ENCODE measurements at regions not wholly inside any gene's neighbourhood (a gene's known extent, or its start where the extent isn't known, plus 50 kb on each side); places are given as distances from the start of the nearest gene placed in this dataset.

- no peak for DNase-seq (ENCODE audit: extremely low spot score)
- Histone ChIP-seq H3K4me3 (ENCODE audit: low read depth, low read length) (no peak overlapping the region), H3K27ac (ENCODE audit: low read depth) (no peak overlapping the region), H3K4me1 (ENCODE audit: insufficient read depth) (no peaks in the 10 kb centered on the region), H3K36me3 (ENCODE audit: insufficient read depth) (no peaks in the 10 kb centered on the region)
- WGBS = 92% methylated on average over 15 of the region's 15 CpGs
These were observed 153.2 kb downstream of the IRF8 start for GRCh38 chr16:86052115-86052670.

DNA sequence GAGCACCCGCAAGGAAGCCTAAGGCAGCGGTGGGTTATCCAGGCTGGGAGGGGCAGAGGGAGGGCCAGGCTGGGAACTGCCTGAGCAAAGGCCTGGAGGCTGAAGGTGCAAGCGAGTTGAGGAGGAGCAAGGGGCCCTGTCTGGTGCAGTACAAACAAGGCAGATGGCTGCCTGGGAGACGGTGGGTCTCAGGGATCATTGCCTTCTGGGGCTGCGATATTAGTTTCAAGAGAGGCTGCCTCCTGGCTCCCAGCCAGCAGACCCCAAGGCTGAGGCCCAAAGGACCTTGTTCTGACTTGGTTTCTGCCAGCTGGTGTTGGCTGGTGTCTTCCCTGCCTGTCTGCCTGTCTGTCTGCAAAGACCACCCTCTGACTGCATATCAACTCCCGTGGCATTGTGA lies 154.0 kb downstream of the IRF8 start:
- no peak overlapping the region for H3K27ac ChIP-seq (ENCODE audit: low read depth)
- DNase-seq (ENCODE audit: extremely low spot score) = no peak
- WGBS = 91% methylated on average over 6 of the region's 6 CpGs
- no peaks in the 10 kb centered on the region for H3K4me1 ChIP-seq (ENCODE audit: insufficient read depth)
- no peaks in the 10 kb centered on the region for H3K36me3 ChIP-seq (ENCODE audit: insufficient read depth)
- H3K4me3 ChIP-seq (ENCODE audit: low read depth, low read length) = no peak overlapping the region

GRCh38 chr16:86059253-86060171 lies 160.6 kb downstream of the IRF8 start:
- H3K36me3 ChIP-seq (ENCODE audit: insufficient read depth) = no peaks in the 10 kb centered on the region
- WGBS = 32% methylated on average over 15 of the region's 15 CpGs
- no peak for DNase-seq (ENCODE audit: extremely low spot score)
- no peak overlapping the region for H3K4me3 ChIP-seq (ENCODE audit: low read depth, low read length)
- no peaks in the 10 kb centered on the region for H3K4me1 ChIP-seq (ENCODE audit: insufficient read depth)
- peak overlapping the region; percentile 63 for H3K27ac ChIP-seq (ENCODE audit: low read depth)

DNA sequence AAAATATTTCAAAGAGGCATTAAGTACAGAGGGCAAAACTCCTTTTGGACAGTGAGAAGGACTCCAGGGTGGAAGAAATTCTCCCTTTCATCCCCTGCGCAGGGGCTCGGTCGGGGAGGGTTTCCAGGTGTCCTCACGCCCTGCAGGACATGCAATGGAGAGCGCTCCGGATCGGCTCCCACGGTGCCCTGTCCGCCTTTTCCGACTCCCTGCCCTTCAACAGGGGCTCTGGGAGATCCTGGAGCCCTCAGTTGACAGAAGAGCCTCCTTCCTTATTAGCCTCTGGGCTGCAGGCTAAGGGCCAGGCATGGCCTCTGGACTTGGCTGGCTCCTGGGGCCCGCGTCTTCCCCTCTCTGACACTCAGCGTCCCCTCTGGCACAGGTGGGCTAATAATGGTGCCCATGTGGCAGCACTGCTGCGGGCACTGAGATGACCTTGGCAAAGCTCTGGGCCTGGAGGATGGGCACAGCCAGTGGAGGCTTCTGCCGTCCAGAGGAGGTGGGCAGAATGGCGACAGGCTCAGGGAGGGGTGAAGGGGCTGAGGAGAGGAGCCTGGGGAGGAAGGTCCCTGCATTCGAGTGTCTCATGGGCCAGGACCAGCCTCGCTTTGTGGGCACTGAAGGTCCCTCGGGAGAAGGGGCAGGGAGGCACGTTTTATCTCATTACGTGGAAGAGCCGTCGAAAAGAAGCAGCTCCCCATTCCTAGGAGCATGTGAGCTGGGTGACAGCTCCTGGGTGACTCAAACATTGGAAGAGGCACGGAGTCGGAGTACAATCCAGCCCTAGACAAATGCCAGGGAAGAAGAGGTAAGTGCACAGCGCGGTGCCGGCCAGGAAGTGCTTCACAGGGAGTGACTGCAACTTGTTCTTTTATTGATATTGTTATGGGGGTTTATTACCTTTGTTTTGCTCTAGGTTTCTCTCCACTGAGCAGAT lies 161.7 kb downstream of the IRF8 start:
- no peak for DNase-seq (ENCODE audit: extremely low spot score)
- no peak overlapping the region for H3K4me3 ChIP-seq (ENCODE audit: low read depth, low read length)
- no peaks in the 10 kb centered on the region for H3K4me1 ChIP-seq (ENCODE audit: insufficient read depth)
- 83% methylated on average over 28 of the region's 28 CpGs for WGBS
- peak overlapping the region; percentile 63 for H3K27ac ChIP-seq (ENCODE audit: low read depth)
- no peaks in the 10 kb centered on the region for H3K36me3 ChIP-seq (ENCODE audit: insufficient read depth)

GRCh38 chr16:86061318-86061695 lies 162.3 kb downstream of the IRF8 start:
- H3K4me1 ChIP-seq (ENCODE audit: insufficient read depth) = no peaks in the 10 kb centered on the region
- no peak overlapping the region for H3K4me3 ChIP-seq (ENCODE audit: low read depth, low read length)
- no peak for DNase-seq (ENCODE audit: extremely low spot score)
- no peaks in the 10 kb centered on the region for H3K36me3 ChIP-seq (ENCODE audit: insufficient read depth)
- 77% methylated on average over 11 of the region's 11 CpGs for WGBS
- no peak overlapping the region for H3K27ac ChIP-seq (ENCODE audit: low read depth)

DNA sequence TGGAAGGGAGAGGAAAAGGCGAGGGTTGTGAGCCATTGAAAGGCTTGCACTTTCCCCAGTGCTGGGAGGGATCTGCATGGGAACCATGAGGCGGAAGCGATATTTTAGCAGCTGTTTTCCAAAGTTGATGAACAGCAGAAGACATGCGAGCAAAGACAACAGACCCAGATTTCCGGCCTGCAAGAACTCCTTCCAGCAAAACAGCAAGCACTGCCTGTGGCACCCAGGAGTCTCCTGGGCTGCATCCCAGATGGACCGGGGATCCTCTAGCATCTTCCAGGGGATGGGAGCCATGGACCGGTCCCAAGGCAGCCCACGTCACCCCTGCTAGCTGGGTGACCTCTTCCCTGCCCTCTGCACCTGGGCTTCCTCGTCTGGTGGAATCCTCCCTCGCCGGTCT lies 162.8 kb downstream of the IRF8 start:
- H3K4me3 ChIP-seq (ENCODE audit: low read depth, low read length) = no peak overlapping the region
- H3K36me3 ChIP-seq (ENCODE audit: insufficient read depth) = no peaks in the 10 kb centered on the region
- H3K27ac ChIP-seq (ENCODE audit: low read depth) = no peak overlapping the region
- 55% methylated on average over 11 of the region's 11 CpGs for WGBS
- DNase-seq (ENCODE audit: extremely low spot score) = no peak
- no peaks in the 10 kb centered on the region for H3K4me1 ChIP-seq (ENCODE audit: insufficient read depth)

- Histone ChIP-seq H3K4me1 (ENCODE audit: insufficient read depth) (no peaks in the 10 kb centered on the region), H3K27ac (ENCODE audit: low read depth) (no peak overlapping the region), H3K36me3 (ENCODE audit: insufficient read depth) (no peaks in the 10 kb centered on the region), H3K4me3 (ENCODE audit: low read depth, low read length) (no peak overlapping the region)
- DNase-seq (ENCODE audit: extremely low spot score) = no peak
- 92% methylated on average over 19 of the region's 19 CpGs for WGBS
These were observed 163.5 kb downstream of the IRF8 start for GRCh38 chr16:86062271-86062965.

DNA sequence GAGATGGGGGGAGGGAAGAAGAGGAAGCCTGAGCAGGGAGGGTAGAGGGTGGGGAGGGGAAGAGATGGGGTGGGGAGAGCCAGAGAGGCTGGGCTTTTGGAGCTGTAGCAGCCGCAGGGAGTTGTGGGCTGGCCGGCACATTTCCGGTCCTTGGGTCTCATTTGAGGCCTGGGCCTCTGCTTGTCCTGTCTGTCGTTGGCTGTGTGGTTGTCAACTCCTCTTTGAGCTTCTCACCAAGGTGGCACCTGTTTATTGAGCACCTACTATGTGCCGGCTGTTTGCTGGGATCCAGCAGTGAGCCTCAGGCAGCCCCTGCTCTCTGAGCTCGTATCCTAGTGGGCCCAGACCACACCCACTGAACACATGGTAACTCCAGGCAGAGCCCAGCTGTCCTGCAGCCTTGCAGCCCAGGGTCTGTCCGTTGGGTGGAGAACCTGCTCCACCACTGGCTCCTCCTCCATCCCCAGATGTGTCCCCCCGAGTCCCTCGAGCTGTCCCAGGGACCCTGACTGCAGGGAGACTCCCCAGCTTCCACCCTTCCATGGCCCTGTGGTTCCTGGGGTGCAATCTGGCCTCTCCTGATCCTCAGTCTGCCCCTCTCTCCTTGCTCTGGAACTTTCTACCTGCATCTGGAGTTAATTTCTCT lies 164.9 kb downstream of the IRF8 start:
- DNase-seq (ENCODE audit: extremely low spot score) = no peak
- Histone ChIP-seq H3K4me3 (ENCODE audit: low read depth, low read length) (no peak overlapping the region), H3K36me3 (ENCODE audit: insufficient read depth) (no peaks in the 10 kb centered on the region), H3K27ac (ENCODE audit: low read depth) (no peak overlapping the region), H3K4me1 (ENCODE audit: insufficient read depth) (no peaks in the 10 kb centered on the region)
- 75% methylated on average over 9 of the region's 9 CpGs for WGBS

GRCh38 chr16:86064431-86065250 lies 165.7 kb downstream of the IRF8 start:
- H3K4me3 ChIP-seq (ENCODE audit: low read depth, low read length) = no peak overlapping the region
- 94% methylated on average over 11 of the region's 11 CpGs for WGBS
- DNase-seq (ENCODE audit: extremely low spot score) = no peak
- no peak overlapping the region for H3K27ac ChIP-seq (ENCODE audit: low read depth)
- H3K4me1 ChIP-seq (ENCODE audit: insufficient read depth) = no peaks in the 10 kb centered on the region
- no peaks in the 10 kb centered on the region for H3K36me3 ChIP-seq (ENCODE audit: insufficient read depth)

- no peak for DNase-seq (ENCODE audit: extremely low spot score)
- no peak overlapping the region for H3K4me3 ChIP-seq (ENCODE audit: low read depth, low read length)
- 88% methylated on average over 6 of the region's 6 CpGs for WGBS
- no peaks in the 10 kb centered on the region for H3K4me1 ChIP-seq (ENCODE audit: insufficient read depth)
- H3K36me3 ChIP-seq (ENCODE audit: insufficient read depth) = no peaks in the 10 kb centered on the region
- no peak overlapping the region for H3K27ac ChIP-seq (ENCODE audit: low read depth)
These were observed 166.7 kb downstream of the IRF8 start for GRCh38 chr16:86065711-86066110.

DNA sequence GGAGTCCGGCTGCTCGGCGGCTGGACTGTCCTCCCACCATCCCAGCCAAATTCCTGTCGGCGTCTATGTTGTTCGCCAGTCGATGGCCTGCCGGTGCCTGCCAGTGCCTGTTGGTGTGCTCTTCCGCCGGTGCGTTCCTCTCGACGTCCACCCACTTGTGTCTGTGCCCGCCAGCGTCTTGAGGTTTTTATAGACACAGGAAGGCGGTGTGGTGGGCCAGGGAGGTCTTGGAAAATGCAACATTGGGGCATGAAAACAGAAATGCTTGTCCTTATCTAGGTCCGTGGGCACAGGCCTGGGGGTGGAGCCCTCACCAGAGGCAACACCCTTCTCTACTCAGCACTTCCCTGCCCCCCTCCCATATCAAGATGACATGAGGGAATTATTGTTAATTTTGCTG lies 167.8 kb downstream of the IRF8 start:
- DNase-seq (ENCODE audit: extremely low spot score) = no peak
- Histone ChIP-seq H3K4me1 (ENCODE audit: insufficient read depth) (no peaks in the 10 kb centered on the region), H3K4me3 (ENCODE audit: low read depth, low read length) (no peak overlapping the region), H3K36me3 (ENCODE audit: insufficient read depth) (no peaks in the 10 kb centered on the region), H3K27ac (ENCODE audit: low read depth) (no peak overlapping the region)
- 89% methylated on average over 17 of the region's 17 CpGs for WGBS

- no peak overlapping the region for H3K27ac ChIP-seq (ENCODE audit: low read depth)
- H3K36me3 ChIP-seq (ENCODE audit: insufficient read depth) = no peaks in the 10 kb centered on the region
- no peak overlapping the region for H3K4me3 ChIP-seq (ENCODE audit: low read depth, low read length)
- no peaks in the 10 kb centered on the region for H3K4me1 ChIP-seq (ENCODE audit: insufficient read depth)
- no peak for DNase-seq (ENCODE audit: extremely low spot score)
- 91% methylated on average over 10 of the region's 10 CpGs for WGBS
These were observed 168.6 kb downstream of the IRF8 start for GRCh38 chr16:86067516-86067915.
